ENCODE measurements at regions not wholly inside any gene's neighbourhood (a gene's known extent, or its start where the extent isn't known, plus 50 kb on each side); places are given as distances from the start of the nearest gene placed in this dataset.

DNA sequence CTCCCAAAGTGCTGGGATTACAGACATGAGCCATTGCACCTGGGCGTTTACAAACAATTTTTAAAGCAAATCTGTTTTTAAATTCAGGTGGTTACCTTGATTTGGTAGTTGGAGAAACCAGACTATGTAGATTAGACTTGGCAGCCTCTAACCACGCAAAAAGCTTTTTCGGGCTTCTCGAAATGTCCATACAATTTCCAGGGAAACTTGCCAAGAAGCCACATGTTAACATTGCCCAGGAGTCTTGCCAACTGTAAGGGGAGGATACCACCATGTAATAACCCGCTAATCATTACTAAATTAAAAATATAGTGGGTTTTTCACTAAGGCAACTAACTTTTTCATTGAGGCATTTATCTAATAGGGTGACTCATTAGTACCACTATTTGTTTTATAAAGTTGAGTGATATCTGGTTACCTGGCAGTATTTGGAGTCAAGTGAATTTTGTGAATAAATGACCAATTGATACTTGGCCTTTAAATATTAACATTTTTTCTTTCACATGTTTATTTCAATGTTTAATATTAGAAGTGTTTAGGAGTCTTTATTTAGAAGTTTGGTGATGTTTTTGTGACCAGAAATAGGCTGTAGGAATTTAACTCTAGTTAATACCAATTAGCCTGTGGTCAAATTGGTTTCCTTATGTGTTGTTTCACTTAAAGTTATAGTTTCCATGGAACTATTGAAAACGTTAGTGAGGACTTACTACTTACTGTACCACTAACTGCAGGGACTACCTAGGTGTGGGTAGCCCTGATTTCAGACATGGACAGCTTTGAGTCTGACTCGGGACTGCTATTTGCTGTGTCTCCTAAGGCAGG is 61.3 kb downstream of the CLDN34 start:
- no peak for TF ChIP-seq POLR2A (IDR thresholded peaks at IDR 0.05; ENCODE audit: low read depth, low read length)
- TF ChIP-seq, protein P1, sequence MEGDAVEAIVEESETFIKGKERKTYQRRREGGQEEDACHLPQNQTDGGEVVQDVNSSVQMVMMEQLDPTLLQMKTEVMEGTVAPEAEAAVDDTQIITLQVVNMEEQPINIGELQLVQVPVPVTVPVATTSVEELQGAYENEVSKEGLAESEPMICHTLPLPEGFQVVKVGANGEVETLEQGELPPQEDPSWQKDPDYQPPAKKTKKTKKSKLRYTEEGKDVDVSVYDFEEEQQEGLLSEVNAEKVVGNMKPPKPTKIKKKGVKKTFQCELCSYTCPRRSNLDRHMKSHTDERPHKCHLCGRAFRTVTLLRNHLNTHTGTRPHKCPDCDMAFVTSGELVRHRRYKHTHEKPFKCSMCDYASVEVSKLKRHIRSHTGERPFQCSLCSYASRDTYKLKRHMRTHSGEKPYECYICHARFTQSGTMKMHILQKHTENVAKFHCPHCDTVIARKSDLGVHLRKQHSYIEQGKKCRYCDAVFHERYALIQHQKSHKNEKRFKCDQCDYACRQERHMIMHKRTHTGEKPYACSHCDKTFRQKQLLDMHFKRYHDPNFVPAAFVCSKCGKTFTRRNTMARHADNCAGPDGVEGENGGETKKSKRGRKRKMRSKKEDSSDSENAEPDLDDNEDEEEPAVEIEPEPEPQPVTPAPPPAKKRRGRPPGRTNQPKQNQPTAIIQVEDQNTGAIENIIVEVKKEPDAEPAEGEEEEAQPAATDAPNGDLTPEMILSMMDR (conservative IDR thresholded peaks at IDR 0.05; ENCODE audit: low read depth, low read length), result no peak
- no peak for TF ChIP-seq USF2 (IDR thresholded peaks at IDR 0.05; ENCODE audit: low read depth, low read length)
- no peak for TF ChIP-seq RAD21 (IDR thresholded peaks at IDR 0.05; ENCODE audit: low read length)
- TF ChIP-seq CEBPB (IDR thresholded peaks at IDR 0.05; ENCODE audit: low read depth, low read length), result no peak
- no peak for TF ChIP-seq RFX5 (IDR thresholded peaks at IDR 0.05; ENCODE audit: low read depth, low read length)
- no peak for TF ChIP-seq MAZ (IDR thresholded peaks at IDR 0.05; ENCODE audit: borderline replicate concordance, low read depth, low read length)

Data from IMR-90 (cell line).